ENCODE measurements at regions not wholly inside any gene's neighbourhood (a gene's known extent, or its start where the extent isn't known, plus 50 kb on each side); places are given as distances from the start of the nearest gene placed in this dataset.

GRCh38 chr1:18549906-18550305, 69.2 kb downstream of the KLHDC7A start:
- Histone ChIP-seq H3K23ac (ENCODE audit: low read depth, low read length) (no peak overlapping the region), H3K14ac (replicated peaks; ENCODE audit: low read depth, low read length) (no peak overlapping the region), H3K9me3 (ENCODE audit: control insufficient read depth, insufficient read depth, low read length) (no peaks in the 10 kb centered on the region), H3K9ac (ENCODE audit: low read depth, low read length) (no peak overlapping the region), H4K20me1 (ENCODE audit: insufficient read depth, low read length) (no peaks in the 10 kb centered on the region), H3K4me3 (ENCODE audit: insufficient read depth, low read depth, low read length) (no peak overlapping the region), H2AK5ac (ENCODE audit: low read depth, low read length) (no peak overlapping the region), H3K9me1 (ENCODE audit: insufficient read depth, low read length) (no peaks in the 10 kb centered on the region), H3K56ac (ENCODE audit: extremely low read depth, insufficient read depth, low read length) (no peak overlapping the region), H3K27me3 (ENCODE audit: control insufficient read depth, insufficient read depth, low read length) (no peaks in the 10 kb centered on the region; the same call in 1 of the 2 replicates), H3K18ac (ENCODE audit: low read depth, low read length) (no peak overlapping the region), H2BK5ac (ENCODE audit: low read depth, low read length, poor library complexity, severe bottlenecking) (no peak overlapping the region), H4K5ac (ENCODE audit: low read depth, low read length) (no peak overlapping the region), H4K91ac (ENCODE audit: insufficient read depth, low read depth, low read length) (no peak overlapping the region), H3K79me1 (ENCODE audit: low read depth in 1 of 2, low read length in 2 of 2) (no peaks in the 10 kb centered on the region), H3K27ac (ENCODE audit: insufficient read depth, low read length) (no peak overlapping the region), H3K4me2 (ENCODE audit: low read depth, low read length) (no peak overlapping the region), H3K4ac (ENCODE audit: low read depth, low read length) (no peak overlapping the region), H3K36me3 (ENCODE audit: control insufficient read depth, insufficient read depth, low read length) (no peaks in the 10 kb centered on the region), H2AK9ac (replicated peaks; ENCODE audit: low read depth, low read length, poor library complexity) (no peak overlapping the region), H3K4me1 (ENCODE audit: control insufficient read depth, insufficient read depth, low read length) (no peaks in the 10 kb centered on the region), H2AFZ (replicated peaks; ENCODE audit: low read length, poor library complexity) (no peak overlapping the region), H2BK20ac (ENCODE audit: low read depth, low read length) (no peak overlapping the region), H2BK120ac (ENCODE audit: low read depth, low read length) (no peak overlapping the region), H2BK15ac (ENCODE audit: low read depth, low read length) (no peak overlapping the region), H4K8ac (ENCODE audit: low read depth in 2 of 2, low read length in 2 of 2) (no peak overlapping the region)
- DNase-seq (no peak), ATAC-seq (ENCODE audit: low read depth) (no peak)
- in situ Hi-C loops (cut with MboI; ENCODE audit: low sequenced_read_pairs), result no loop called here
- TF ChIP-seq SMC3 (IDR thresholded peaks at IDR 0.05; ENCODE audit: low read depth, low read length), result no peak
- TF ChIP-seq CTCF (conservative IDR thresholded peaks at IDR 0.05; ENCODE audit: low read depth, low read length), result no peak
- no peak for TF ChIP-seq ELK1 (IDR thresholded peaks at IDR 0.05; ENCODE audit: borderline replicate concordance, low read depth, low read length)
- no peak for TF ChIP-seq RCOR1 (IDR thresholded peaks at IDR 0.05; ENCODE audit: insufficient replicate concordance, low read length)
- no peak for TF ChIP-seq FOS (IDR thresholded peaks at IDR 0.05; ENCODE audit: low read depth, low read length)
- no peak for TF ChIP-seq POLR2A (IDR thresholded peaks at IDR 0.05; ENCODE audit: low read depth, low read length)
- TF ChIP-seq USF2 (IDR thresholded peaks at IDR 0.05; ENCODE audit: low read depth, low read length), result no peak
- TF ChIP-seq CHD1 (IDR thresholded peaks at IDR 0.05; ENCODE audit: low read depth, low read length), result no peak
- TF ChIP-seq RAD21 (IDR thresholded peaks at IDR 0.05; ENCODE audit: low read length), result no peak
- no peak for TF ChIP-seq BHLHE40 (IDR thresholded peaks at IDR 0.05; ENCODE audit: low read depth, low read length)
- TF ChIP-seq RFX5 (IDR thresholded peaks at IDR 0.05; ENCODE audit: low read depth, low read length), result no peak
- TF ChIP-seq CEBPB (IDR thresholded peaks at IDR 0.05; ENCODE audit: low read depth, low read length), result no peak
- no peak for TF ChIP-seq MAFK (IDR thresholded peaks at IDR 0.05; ENCODE audit: low read depth, low read length)
- dilution Hi-C loops (cut with HindIII; ENCODE audit: low sequenced_read_pairs, unreplicated experiment), result no loop called here
- intact Hi-C loops (cut with micrococcal nuclease), result no loop called here
- POLR2A ChIA-PET (ENCODE audit: unreplicated experiment), result no interaction called here
- no CpG with 5 or more reads among the region's 4 CpGs for WGBS, 2 experiments (ENCODE audit: extremely low coverage in 2 of 2, insufficient read length in 1 of 2)
- BruUV-seq (replicated peaks), result no TSS peak
- CTCF ChIA-PET, result no interaction called here
